HG03045 (cell line): ENCODE measurements at regions not wholly inside any gene's neighbourhood (a gene's known extent, or its start where the extent isn't known, plus 50 kb on each side); places are given as distances from the start of the nearest gene placed in this dataset.

Source experiments
- ATAC-seq: cut with Tn5 transposase; IDR thresholded peaks from one replicate; pipeline ENCODE4 v1.9.1; 2021; ENCODE audit warnings: mild to moderate bottlenecking, moderate library complexity; ENCODE audit not compliant: unreplicated experiment

GRCh38 chr13:65901723-65902122 lies 1328.4 kb downstream of the PCDH9 start:
- no peak for ATAC-seq

- ATAC-seq = no peak
Observed at GRCh38 chr13:65894049-65894448, 1336.1 kb downstream of the PCDH9 start.

- ATAC-seq = no peak
Observed at GRCh38 chr13:65892859-65893258, 1337.3 kb downstream of the PCDH9 start.

GRCh38 chr13:65889368-65889767 lies 1340.8 kb downstream of the PCDH9 start:
- ATAC-seq = no peak

DNA sequence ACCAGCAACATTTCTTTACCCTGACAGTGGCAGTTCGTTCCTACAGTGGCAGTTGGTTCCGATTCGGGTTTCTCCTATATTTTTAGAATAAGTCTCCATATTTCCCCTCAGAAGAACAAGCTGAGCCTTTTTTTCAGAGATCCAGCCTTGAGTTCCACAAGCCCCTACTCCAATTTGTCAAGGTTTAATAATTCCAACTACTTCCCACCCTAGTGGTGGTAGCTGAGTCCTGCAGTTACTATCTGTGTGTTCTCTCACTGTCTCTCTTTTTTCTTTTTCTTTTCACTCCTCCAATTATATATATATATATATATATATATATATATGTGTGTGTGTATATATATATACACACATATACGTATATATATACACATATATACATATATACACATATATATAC lies 1347.3 kb downstream of the PCDH9 start:
- no peak for ATAC-seq

DNA sequence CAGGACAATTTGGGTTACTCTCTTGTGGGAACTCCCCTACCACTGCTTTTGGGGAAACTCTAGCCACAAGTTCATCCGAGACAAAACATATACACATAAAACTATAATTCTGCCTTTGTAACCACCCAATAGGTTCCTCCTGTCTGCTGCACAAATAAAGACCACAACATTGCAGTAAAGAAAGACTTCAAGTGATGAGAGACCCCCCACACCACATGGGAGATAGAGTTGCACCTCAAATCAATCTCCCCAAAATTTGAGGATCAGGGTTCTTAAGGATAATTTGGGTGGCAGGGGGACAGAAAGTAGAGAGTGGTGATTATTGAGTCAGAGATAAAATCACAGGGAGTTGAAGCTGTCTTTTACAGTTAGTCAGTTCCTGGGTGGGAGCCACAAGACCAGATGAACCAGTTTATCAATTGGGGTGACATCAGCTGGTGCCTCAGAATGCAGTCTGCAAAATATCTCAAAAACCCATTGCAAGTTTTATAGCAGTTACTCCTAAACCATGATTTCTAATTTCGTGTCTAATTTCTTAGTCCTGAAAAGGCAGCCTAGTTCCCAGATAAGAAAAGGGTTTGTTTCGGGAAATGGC lies 1348.5 kb downstream of the PCDH9 start:
- ATAC-seq = no peak

DNA sequence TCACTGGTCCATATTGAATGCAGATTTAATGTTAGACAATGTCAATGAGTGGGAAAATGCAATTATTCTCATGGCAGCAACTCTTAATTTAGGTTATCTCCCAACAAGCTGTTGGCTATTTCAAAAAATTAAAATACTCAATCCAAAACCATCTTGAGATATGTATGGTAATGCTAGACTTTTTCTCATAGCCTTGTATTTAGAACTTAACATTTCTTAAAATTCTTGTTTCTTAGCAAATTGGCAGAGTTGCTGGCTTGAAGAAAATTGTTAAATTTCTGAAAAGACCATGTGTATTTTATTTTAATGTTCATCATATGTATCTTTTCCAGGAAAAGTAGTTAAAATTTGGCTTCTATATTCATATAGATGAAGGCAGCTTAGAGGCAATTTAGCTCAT lies 1355.1 kb downstream of the PCDH9 start:
- no peak for ATAC-seq

DNA sequence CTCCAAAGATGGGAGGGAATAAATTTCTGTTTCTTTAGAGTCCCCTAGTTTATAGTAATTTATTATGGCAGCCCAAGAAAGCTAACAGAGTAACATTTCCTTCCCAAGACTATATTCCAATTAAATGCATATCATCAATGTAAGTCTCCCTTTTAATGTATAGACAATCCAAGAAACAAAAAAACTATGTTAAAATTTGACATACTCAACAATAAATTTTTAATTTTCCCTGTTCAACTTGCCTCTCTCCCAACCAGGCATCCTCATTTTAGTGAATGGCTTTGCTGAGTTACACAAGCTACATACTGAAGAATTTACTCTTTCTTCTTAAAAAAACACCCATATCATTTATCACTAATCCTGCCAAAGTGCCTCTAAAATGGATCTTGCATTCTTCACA lies 1357.7 kb downstream of the PCDH9 start:
- no peak for ATAC-seq

- no peak for ATAC-seq
Observed at GRCh38 chr13:65868884-65869283, 1361.3 kb downstream of the PCDH9 start.

DNA sequence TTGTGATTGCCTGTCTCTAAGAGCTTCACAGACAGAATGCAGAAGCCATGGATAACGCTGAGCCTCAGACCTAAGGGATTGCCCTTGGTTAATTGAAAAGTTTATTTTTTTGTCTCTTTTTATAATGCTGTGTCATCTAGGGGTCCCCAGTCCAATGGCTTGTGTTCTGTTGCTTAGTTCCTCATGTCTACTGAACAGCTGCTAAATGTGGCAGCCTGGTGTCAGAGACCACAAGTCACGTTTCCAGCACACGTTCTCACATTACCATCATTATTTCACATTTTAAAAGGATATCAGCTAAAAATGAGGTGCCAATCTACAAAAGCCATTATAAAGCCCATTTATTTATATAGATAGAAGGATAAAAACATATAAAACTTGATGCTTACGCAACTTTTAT lies 1362.0 kb downstream of the PCDH9 start:
- no peak for ATAC-seq

- ATAC-seq = no peak
Observed at GRCh38 chr13:65866138-65866537, 1364.0 kb downstream of the PCDH9 start.

GRCh38 chr13:65865206-65865605 lies 1364.9 kb downstream of the PCDH9 start:
- ATAC-seq = no peak

DNA sequence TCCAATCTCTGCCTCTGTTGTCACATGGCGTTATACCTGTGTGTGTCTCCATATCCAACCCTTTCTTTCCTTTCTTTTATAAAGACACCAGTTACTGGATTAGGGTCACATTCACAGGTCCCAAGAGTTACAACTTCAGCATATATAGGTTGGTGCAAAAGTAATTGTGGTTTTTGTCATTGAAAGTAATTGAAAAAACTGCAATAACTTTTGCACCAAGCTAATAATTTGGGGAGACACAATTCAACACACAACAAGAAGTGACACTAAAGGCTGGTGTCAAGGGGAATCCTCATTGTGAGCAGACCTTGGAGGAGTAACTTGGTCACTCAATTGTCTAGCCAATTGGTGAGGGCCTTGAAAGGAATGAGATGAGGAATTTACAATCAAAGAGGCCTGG lies 1366.1 kb downstream of the PCDH9 start:
- no peak for ATAC-seq

GRCh38 chr13:65860306-65860705 lies 1369.8 kb downstream of the PCDH9 start:
- ATAC-seq = no peak

- ATAC-seq = no peak
Observed at GRCh38 chr13:65857942-65858565, 1372.1 kb downstream of the PCDH9 start.

DNA sequence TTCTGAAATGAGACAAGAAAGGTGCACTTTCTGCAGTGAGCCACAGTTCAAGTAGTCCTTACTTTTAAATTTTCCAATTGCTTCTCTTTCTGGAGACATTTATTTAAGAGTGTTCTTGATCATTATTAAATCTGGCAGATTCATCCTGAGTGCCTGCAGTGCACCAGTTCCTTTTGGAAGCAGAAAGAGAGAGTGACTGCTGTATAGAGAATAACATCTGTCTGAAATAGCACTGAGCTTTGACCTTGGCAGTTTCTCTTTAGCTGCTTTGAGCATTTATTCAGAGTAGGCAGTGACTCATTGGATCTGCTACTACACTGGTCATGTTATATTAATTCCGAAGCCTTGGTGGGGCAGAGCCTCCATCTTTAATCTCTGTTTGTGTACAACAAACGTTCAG lies 1373.7 kb downstream of the PCDH9 start:
- no peak for ATAC-seq

DNA sequence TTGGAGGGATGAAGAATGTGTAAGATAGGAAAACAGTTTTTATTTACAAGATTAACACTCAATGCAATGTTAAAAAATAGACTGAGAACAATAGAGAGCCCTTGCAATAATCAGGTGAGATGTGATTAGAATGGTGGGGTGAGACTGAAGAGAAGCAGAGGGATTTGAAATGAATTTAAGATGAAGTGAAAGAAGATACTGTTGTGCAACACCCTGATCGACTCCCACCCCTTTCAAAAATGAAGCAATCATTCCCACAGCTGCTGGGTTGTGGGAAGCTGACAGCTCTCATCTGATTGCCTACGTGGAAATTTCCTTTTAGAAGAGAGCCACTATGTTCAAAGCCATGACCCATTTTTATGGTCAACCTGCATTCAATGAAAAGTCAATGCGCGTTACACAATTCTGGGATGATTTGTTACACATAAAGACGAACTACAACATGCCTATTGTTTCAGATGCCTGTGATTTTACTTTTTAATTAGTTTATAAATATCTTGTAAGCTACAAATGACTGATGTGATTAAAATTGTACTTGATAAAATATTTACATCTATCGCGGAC lies 1374.8 kb downstream of the PCDH9 start:
- no peak for ATAC-seq

GRCh38 chr13:65854431-65854830 lies 1375.7 kb downstream of the PCDH9 start:
- ATAC-seq = no peak

DNA sequence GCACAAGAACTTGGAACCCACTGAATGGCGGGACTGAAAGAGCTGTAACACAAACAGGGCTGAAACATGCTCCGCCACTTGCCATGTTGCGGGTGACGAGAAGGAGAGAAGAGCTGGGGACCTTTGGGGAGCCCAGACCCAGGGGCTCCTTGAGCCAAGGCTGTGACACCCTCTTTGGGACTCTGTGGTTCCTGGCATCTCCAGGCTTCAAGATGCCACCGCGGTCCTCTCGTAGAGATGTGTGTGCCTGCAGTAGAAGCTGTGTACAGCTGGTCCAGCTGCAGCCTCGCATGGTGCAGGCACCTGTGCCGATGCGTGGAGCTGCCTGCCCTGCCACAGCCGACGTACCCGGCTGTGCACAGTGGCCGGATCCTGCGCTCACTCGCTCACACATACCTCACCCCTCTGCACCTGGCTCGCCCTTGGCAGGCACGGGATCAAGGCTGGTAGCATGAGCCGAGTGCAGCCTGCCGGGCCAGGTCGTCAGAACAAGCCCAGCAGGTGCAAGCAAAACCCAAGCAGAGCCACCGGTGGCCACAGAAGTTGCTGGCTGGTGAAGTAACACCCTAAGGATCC lies 1385.8 kb downstream of the PCDH9 start:
- ATAC-seq = no peak

DNA sequence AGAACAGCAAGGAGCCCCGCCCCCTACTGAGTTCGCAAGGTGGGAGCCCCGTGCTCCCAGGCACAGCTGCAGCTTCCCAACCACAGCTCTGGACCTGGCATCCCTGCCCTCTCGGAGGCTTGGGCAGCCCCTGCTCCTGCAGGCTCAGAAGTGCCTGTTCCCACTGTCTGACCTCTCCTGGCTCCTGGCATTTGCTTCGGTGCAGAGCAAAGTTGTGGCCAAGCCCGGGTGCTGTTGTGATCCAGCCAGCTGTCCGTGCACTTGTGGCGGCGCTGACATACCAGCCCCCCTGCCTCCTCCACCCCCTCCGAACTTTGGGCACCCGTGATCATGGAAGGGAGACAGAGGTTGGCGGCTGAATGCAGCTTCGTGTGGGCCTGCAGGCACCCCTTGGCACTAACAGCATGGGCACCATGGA lies 1386.8 kb downstream of the PCDH9 start:
- ATAC-seq = no peak

- ATAC-seq = no peak
Observed at GRCh38 chr13:65841156-65841555, 1389.0 kb downstream of the PCDH9 start.

GRCh38 chr13:65836066-65836465 lies 1394.1 kb downstream of the PCDH9 start:
- ATAC-seq = no peak
